Stimulated activated naive CD4-positive, alpha-beta T cell (primary cell): ENCODE measurements at regions not wholly inside any gene's neighbourhood (a gene's known extent, or its start where the extent isn't known, plus 50 kb on each side); places are given as distances from the start of the nearest gene placed in this dataset.

Experiments
- DNase-seq, 6 experiments: peaks; one replicate each; lab custom pipeline; 2025; lab: John Stamatoyannopoulos, UW

- DNase-seq, result no peak
Measured at GRCh38 chr5:4079831-4080230, 484.2 kb downstream of the IRX1 start.

GRCh38 chr5:4080370-4080769 lies 484.7 kb downstream of the IRX1 start:
- DNase-seq, result no peak

GRCh38 chr5:4081059-4081458 lies 485.4 kb downstream of the IRX1 start:
- no peak for DNase-seq

GRCh38 chr5:4081466-4081865 lies 485.8 kb downstream of the IRX1 start:
- DNase-seq, result no peak

- no peak for DNase-seq
Measured at GRCh38 chr5:4082966-4083564, 487.4 kb downstream of the IRX1 start.

GRCh38 chr5:4083591-4084337 lies 488.1 kb downstream of the IRX1 start:
- no peak for DNase-seq

- no peak for DNase-seq
Measured at GRCh38 chr5:4086081-4086480, 490.4 kb downstream of the IRX1 start.

GRCh38 chr5:4087110-4087509 lies 491.5 kb downstream of the IRX1 start:
- DNase-seq, result no peak

GRCh38 chr5:4089087-4089486 lies 493.5 kb downstream of the IRX1 start:
- no peak for DNase-seq

GRCh38 chr5:4093236-4093635 lies 497.6 kb downstream of the IRX1 start:
- no peak for DNase-seq

- DNase-seq, result no peak
Measured at GRCh38 chr5:4093970-4094369, 498.3 kb downstream of the IRX1 start.

GRCh38 chr5:4095918-4096630 lies 500.4 kb downstream of the IRX1 start:
- no peak for DNase-seq

- DNase-seq, result no peak
Measured at GRCh38 chr5:4097199-4097598, 501.6 kb downstream of the IRX1 start.

- no peak for DNase-seq
Measured at GRCh38 chr5:4098226-4098625, 502.6 kb downstream of the IRX1 start.

- no peak for DNase-seq
Measured at GRCh38 chr5:4099386-4099785, 503.8 kb downstream of the IRX1 start.

- no peak for DNase-seq
Measured at GRCh38 chr5:4100739-4101138, 505.1 kb downstream of the IRX1 start.

GRCh38 chr5:4101189-4101588 lies 505.6 kb downstream of the IRX1 start:
- DNase-seq, result no peak

- no peak for DNase-seq
Measured at GRCh38 chr5:4104831-4105597, 509.4 kb downstream of the IRX1 start.

- no peak for DNase-seq
Measured at GRCh38 chr5:4108690-4109089, 513.1 kb downstream of the IRX1 start.

GRCh38 chr5:4113426-4113825 lies 517.8 kb downstream of the IRX1 start:
- no peak for DNase-seq

GRCh38 chr5:4113905-4114304 lies 518.3 kb downstream of the IRX1 start:
- DNase-seq, result no peak

GRCh38 chr5:4114452-4114851 lies 518.8 kb downstream of the IRX1 start:
- no peak for DNase-seq

- DNase-seq, result no peak
Measured at GRCh38 chr5:4116834-4117233, 521.2 kb downstream of the IRX1 start.
